ENCODE measurements at regions not wholly inside any gene's neighbourhood (a gene's known extent, or its start where the extent isn't known, plus 50 kb on each side); places are given as distances from the start of the nearest gene placed in this dataset.
A peak's percentile ranks its signal among the peaks of the same experiment; 100 is the strongest.

DNA sequence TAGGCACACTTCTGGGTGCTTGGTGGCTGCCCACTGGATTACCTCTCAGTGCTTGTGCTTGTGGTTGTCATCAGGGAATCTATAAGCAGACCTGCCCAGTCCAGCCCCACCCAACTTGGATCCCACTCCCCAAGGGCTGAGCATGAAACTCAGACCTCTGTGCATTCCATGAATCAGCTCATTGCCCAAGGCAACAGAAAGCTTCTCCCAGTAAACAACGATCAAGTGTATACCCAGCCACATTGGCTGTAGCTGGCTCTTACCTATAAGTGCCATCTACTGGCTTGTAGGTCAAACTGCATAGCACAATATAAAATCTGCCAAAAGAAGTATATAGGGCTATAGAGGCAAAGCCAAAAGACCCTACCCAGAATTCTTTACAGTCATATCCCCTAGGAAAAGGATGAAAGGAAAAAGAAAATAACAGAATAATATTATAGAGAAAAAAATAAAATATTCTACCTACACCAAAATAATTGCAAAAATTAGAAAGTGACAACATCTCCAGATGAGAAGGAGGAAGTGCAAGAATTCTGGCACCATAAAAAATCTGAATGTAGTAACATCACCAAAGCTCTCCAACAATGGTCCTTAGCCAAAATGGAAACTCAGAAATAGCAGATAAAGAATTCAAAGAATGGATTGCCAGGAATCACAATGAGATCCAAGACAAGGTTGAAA is 321.0 kb upstream of the TRPC7 start:
- TF ChIP-seq CTCF (IDR thresholded peaks at IDR 0.05; ENCODE audit: low read depth, low read length) (peak; percentile 48), POLR2A (IDR thresholded peaks at IDR 0.05; ENCODE audit: extremely low read depth, insufficient read length) (no peak)
- TF ChIP-seq, protein P1, sequence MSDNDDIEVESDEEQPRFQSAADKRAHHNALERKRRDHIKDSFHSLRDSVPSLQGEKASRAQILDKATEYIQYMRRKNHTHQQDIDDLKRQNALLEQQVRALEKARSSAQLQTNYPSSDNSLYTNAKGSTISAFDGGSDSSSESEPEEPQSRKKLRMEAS (IDR thresholded peaks at IDR 0.05; ENCODE audit: low read depth, low read length) = no peak

Measured in NB4 (cell line).